H9 (cell line): ENCODE measurements at regions not wholly inside any gene's neighbourhood (a gene's known extent, or its start where the extent isn't known, plus 50 kb on each side); places are given as distances from the start of the nearest gene placed in this dataset.

Source experiments
- DNase-seq: peaks from one replicate; pipeline ENCODE4 v3.0.0-alpha.2; 2017
- H2AFZ ChIP-seq: one replicate; pipeline ENCODE4 v1.6.1; 2013; ENCODE audit warnings: mild to moderate bottlenecking, low read length, control low read depth, moderate library complexity
- H2AK5ac ChIP-seq: 2 replicates; pipeline ENCODE4 v1.6.1; 2013; ENCODE audit warnings: low read length, control low read depth, mixed read lengths; ENCODE audit not compliant: insufficient read length
- H2BK120ac ChIP-seq: one replicate; pipeline ENCODE4 v1.6.1; 2013; ENCODE audit warnings: low read depth, mild to moderate bottlenecking, low read length, control low read depth, inconsistent platforms; ENCODE audit not compliant: poor library complexity, severe bottlenecking
- H2BK12ac ChIP-seq: 2 replicates; pipeline ENCODE4 v1.6.1; 2013; ENCODE audit warnings: low read length, control low read depth, mixed read lengths, low read depth; ENCODE audit not compliant: insufficient read length
- H2BK15ac ChIP-seq: 2 replicates; pipeline ENCODE4 v1.6.1; 2013; ENCODE audit warnings: low read depth, low read length, control low read depth
- H2BK20ac ChIP-seq: one replicate; pipeline ENCODE4 v1.6.1; 2013; ENCODE audit warnings: low read depth, mild to moderate bottlenecking, low read length, control low read depth, inconsistent platforms; ENCODE audit not compliant: poor library complexity, severe bottlenecking
- H2BK5ac ChIP-seq: 2 replicates; pipeline ENCODE4 v1.6.1; 2013; ENCODE audit warnings: low read length, control low read depth, mixed read lengths; ENCODE audit not compliant: insufficient read length
- H3K14ac ChIP-seq: 2 replicates; pipeline ENCODE4 v1.6.1; 2013; ENCODE audit warnings: low read length, control low read depth; ENCODE audit not compliant: insufficient read depth
- H3K18ac ChIP-seq: 2 replicates; pipeline ENCODE4 v1.6.1; 2013; ENCODE audit warnings: low read depth, mild to moderate bottlenecking, mixed read lengths, low read length, control low read depth; ENCODE audit not compliant: insufficient read length
- H3K23ac ChIP-seq: 2 replicates; pipeline ENCODE4 v1.6.1; 2013; ENCODE audit warnings: low read length, control low read depth, mixed read lengths, low read depth; ENCODE audit not compliant: insufficient read length
- H3K23me2 ChIP-seq: 2 replicates; pipeline ENCODE4 v1.6.1; 2013; ENCODE audit warnings: low read depth, mild to moderate bottlenecking, mixed read lengths, low read length, control low read depth; ENCODE audit not compliant: insufficient read length, poor library complexity, severe bottlenecking
- H3K27ac ChIP-seq: 2 replicates; pipeline ENCODE4 v1.5.1; 2013; ENCODE audit warnings: low read length, control low read depth, mixed read lengths, low read depth; ENCODE audit not compliant: insufficient read length
- H3K27me3 ChIP-seq: 2 replicates; pipeline ENCODE4 v1.6.1; 2013; ENCODE audit warnings: low read length, control low read depth, inconsistent platforms; ENCODE audit not compliant: insufficient read depth
- H3K4ac ChIP-seq: 2 replicates; pipeline ENCODE4 v1.6.1; 2013; ENCODE audit warnings: low read depth, mild to moderate bottlenecking, control low read depth, inconsistent platforms, low read length, moderate library complexity
- H3K4me1 ChIP-seq: 2 replicates; pipeline ENCODE4 v1.6.1; 2013; ENCODE audit warnings: low read length, control low read depth, inconsistent platforms; ENCODE audit not compliant: insufficient read depth
- H3K4me2 ChIP-seq: 2 replicates; pipeline ENCODE4 v1.6.1; 2013; ENCODE audit warnings: low read length, control low read depth, mixed read lengths; ENCODE audit not compliant: insufficient read length, insufficient read depth
- H3K56ac ChIP-seq: 2 replicates; pipeline ENCODE4 v1.6.1; 2013; ENCODE audit warnings: low read depth, mild to moderate bottlenecking, mixed read lengths, low read length, control low read depth; ENCODE audit not compliant: insufficient read length
- H3K79me1 ChIP-seq: 2 replicates; pipeline ENCODE4 v1.6.1; 2013; ENCODE audit warnings: low read depth, mild to moderate bottlenecking, moderate library complexity, low read length, control low read depth, inconsistent platforms; ENCODE audit not compliant: insufficient read depth, poor library complexity, severe bottlenecking
- H3K79me2 ChIP-seq: 2 replicates; pipeline ENCODE4 v1.6.1; 2013; ENCODE audit warnings: low read length, control low read depth, inconsistent platforms; ENCODE audit not compliant: insufficient read depth
- H3K9ac ChIP-seq: 2 replicates; pipeline ENCODE4 v1.6.1; 2013; ENCODE audit warnings: low read length, control low read depth, mixed read lengths; ENCODE audit not compliant: insufficient read length; ENCODE audit errors: extremely low read depth
- H3K9me3 ChIP-seq: one replicate; pipeline ENCODE4 v1.6.1; 2013; ENCODE audit warnings: low read depth, low read length, inconsistent platforms; ENCODE audit not compliant: control insufficient read depth
- H3T11ph ChIP-seq: one replicate; pipeline ENCODE4 v1.6.1; 2013; ENCODE audit warnings: mild to moderate bottlenecking, low read length, control low read depth, inconsistent platforms
- H4K20me1 ChIP-seq: one replicate; pipeline ENCODE4 v1.6.1; 2013; ENCODE audit not compliant: control insufficient read depth, insufficient read length, insufficient read depth
- H4K5ac ChIP-seq: 2 replicates; pipeline ENCODE4 v1.6.1; 2013; ENCODE audit warnings: low read depth, mild to moderate bottlenecking, mixed read lengths, low read length, control low read depth; ENCODE audit not compliant: insufficient read length
- H4K8ac ChIP-seq: replicated peaks from 2 replicates; pipeline ENCODE4 v1.6.1; 2013; ENCODE audit warnings: low read length, control low read depth, mixed read lengths, low read depth; ENCODE audit not compliant: insufficient read length
- H4K91ac ChIP-seq: 2 replicates; pipeline ENCODE4 v1.6.1; 2013; ENCODE audit warnings: low read depth, mild to moderate bottlenecking, moderate library complexity, mixed read lengths, low read length, control low read depth; ENCODE audit not compliant: insufficient read length
- H3K27ac Mint-ChIP-seq, 3 experiments: 2 replicates in 2 of 3; 3 replicates in 1 of 3; pipeline ENCODE4 v1.8.0; 2020 to 2021; ENCODE audit warnings: mixed read lengths in 3 of 3, mild to moderate bottlenecking in 1 of 3, moderate library complexity in 1 of 3
- H3K27me3 Mint-ChIP-seq: 2 replicates; pipeline ENCODE4 v1.8.0; 2021; ENCODE audit warnings: low read depth, mild to moderate bottlenecking, moderate library complexity, mixed read lengths
- H3K36me3 Mint-ChIP-seq, 3 experiments: 2 replicates in 2 of 3; 3 replicates in 1 of 3; pipeline ENCODE4 v1.8.0; 2020 to 2021; ENCODE audit warnings: low read depth in 3 of 3, mixed read lengths in 3 of 3; ENCODE audit not compliant: insufficient read depth in 1 of 3
- H3K4me1 Mint-ChIP-seq, 2 experiments: 2 replicates each; pipeline ENCODE4 v1.8.0; 2020; ENCODE audit warnings: mixed read lengths in 2 of 2
- H3K4me3 Mint-ChIP-seq, 2 experiments: 2 replicates in 1 of 2; 3 replicates in 1 of 2; pipeline ENCODE4 v1.8.0; 2020 to 2021; ENCODE audit warnings: mild to moderate bottlenecking in 2 of 2, mixed read lengths in 2 of 2, moderate library complexity in 1 of 2
- H3K9me3 Mint-ChIP-seq, 2 experiments: 2 replicates in 1 of 2; 3 replicates in 1 of 2; pipeline ENCODE4 v1.8.0; 2020; ENCODE audit warnings: mild to moderate bottlenecking in 2 of 2, mixed read lengths in 2 of 2, moderate library complexity in 1 of 2
- WGBS: extraction: QIAGEN DNeasy Blood & Tissue Kit; methylation state at CpG from one replicate; pipeline ENCODE4 v1.1.7; 2013; ENCODE audit warnings: missing lambda C conversion rate, low lambda C conversion rate, mixed read lengths; ENCODE audit not compliant: insufficient read length; ENCODE audit errors: extremely low coverage; 5-methylcytosine and 5-hydroxymethylcytosine counted together
- TF ChIP-seq, protein P1 (sequence below): fragments of 200-600 bp; sonication (generic); conservative IDR thresholded peaks from 3 replicates; pipeline ENCODE4 v1.8.0; 2021; ENCODE audit warnings: antibody characterized with exemption, mild to moderate bottlenecking

DNA sequence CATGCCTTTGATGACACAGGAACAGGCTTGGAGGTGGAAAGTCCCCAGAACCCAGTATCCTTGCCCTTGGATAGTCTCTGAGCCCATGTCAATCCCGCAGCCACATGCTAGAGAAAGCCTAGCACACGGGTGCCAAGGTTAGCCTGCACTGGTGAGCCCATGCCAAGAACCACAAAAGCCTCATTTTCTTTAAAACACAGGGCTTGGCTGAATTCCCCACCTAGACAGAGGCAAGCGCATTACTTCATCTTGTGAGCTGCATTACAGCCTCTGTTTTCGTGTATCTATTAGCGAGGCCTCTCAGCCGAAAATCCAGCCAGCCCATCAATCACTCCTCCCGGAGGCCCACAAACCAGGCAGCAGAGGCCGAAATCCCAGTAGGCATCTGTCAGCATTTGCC lies 314.9 kb upstream of the AUTS2 start:
- TF ChIP-seq, protein P1, sequence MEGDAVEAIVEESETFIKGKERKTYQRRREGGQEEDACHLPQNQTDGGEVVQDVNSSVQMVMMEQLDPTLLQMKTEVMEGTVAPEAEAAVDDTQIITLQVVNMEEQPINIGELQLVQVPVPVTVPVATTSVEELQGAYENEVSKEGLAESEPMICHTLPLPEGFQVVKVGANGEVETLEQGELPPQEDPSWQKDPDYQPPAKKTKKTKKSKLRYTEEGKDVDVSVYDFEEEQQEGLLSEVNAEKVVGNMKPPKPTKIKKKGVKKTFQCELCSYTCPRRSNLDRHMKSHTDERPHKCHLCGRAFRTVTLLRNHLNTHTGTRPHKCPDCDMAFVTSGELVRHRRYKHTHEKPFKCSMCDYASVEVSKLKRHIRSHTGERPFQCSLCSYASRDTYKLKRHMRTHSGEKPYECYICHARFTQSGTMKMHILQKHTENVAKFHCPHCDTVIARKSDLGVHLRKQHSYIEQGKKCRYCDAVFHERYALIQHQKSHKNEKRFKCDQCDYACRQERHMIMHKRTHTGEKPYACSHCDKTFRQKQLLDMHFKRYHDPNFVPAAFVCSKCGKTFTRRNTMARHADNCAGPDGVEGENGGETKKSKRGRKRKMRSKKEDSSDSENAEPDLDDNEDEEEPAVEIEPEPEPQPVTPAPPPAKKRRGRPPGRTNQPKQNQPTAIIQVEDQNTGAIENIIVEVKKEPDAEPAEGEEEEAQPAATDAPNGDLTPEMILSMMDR = no peak
- H4K5ac ChIP-seq = no peak overlapping the region
- no peak overlapping the region for H2AK5ac ChIP-seq
- no peak for DNase-seq
- Mint-ChIP-seq H3K4me1 (peaks cover 10% of the 10 kb centered on the region in 2 experiments), H3K27me3 (peaks cover 25% of the 10 kb centered on the region), H3K9me3 (peaks cover 10 to 14% of the 10 kb centered on the region in 2 experiments), H3K27ac (no peak overlapping the region), H3K4me3 (no peak overlapping the region), H3K36me3 (peaks cover 2 to 10% (median 2%) of the 10 kb centered on the region in 3 experiments; a peak in 6 of 7 replicates)
- no peak overlapping the region for H4K91ac ChIP-seq
- WGBS = no CpG with 5 or more reads among the region's 8 CpGs
- no peak overlapping the region for H3K4ac ChIP-seq
- no peaks in the 10 kb centered on the region for H3K4me1 ChIP-seq
- H4K20me1 ChIP-seq = no peaks in the 10 kb centered on the region
- no peaks in the 10 kb centered on the region for H3K79me2 ChIP-seq
- H2BK20ac ChIP-seq = no peak overlapping the region
- no peak overlapping the region for H3K18ac ChIP-seq
- no peaks in the 10 kb centered on the region for H3K9me3 ChIP-seq
- H2BK5ac ChIP-seq = no peak overlapping the region
- no peak overlapping the region for H4K8ac ChIP-seq
- no peak overlapping the region for H3K4me2 ChIP-seq
- H3K23me2 ChIP-seq = no peaks in the 10 kb centered on the region
- H2BK12ac ChIP-seq = no peak overlapping the region
- no peak overlapping the region for H3K14ac ChIP-seq
- H3K56ac ChIP-seq = no peak overlapping the region
- no peak overlapping the region for H2BK120ac ChIP-seq
- H3T11ph ChIP-seq = no peak overlapping the region
- H3K27ac ChIP-seq = no peak overlapping the region
- no peak overlapping the region for H3K23ac ChIP-seq
- no peak overlapping the region for H2AFZ ChIP-seq
- H3K79me1 ChIP-seq = no peaks in the 10 kb centered on the region
- H3K9ac ChIP-seq = no peak overlapping the region
- no peaks in the 10 kb centered on the region for H3K27me3 ChIP-seq
- no peak overlapping the region for H2BK15ac ChIP-seq
